Skeletal muscle cell (primary cell): ENCODE measurements at regions not wholly inside any gene's neighbourhood (a gene's known extent, or its start where the extent isn't known, plus 50 kb on each side); places are given as distances from the start of the nearest gene placed in this dataset.

Experiments
- DNase-seq: peaks from one replicate; pipeline ENCODE4 v3.0.0-alpha.2; 2010; ENCODE audit warnings: low read depth
- H3K4me3 ChIP-seq: 2 replicates; pipeline ENCODE4 v1.5.1; 2011; ENCODE audit warnings: low read depth, mild to moderate bottlenecking, control low read depth, low read length, moderate library complexity

- no peak for DNase-seq
- H3K4me3 ChIP-seq, result no peak overlapping the region
These were observed 227.5 kb upstream of the MDFIC2 start for GRCh38 chr3:70539908-70540307.

GRCh38 chr3:70532806-70533205, 220.4 kb upstream of the MDFIC2 start:
- no peak overlapping the region for H3K4me3 ChIP-seq
- no peak for DNase-seq

- no peak for DNase-seq
- H3K4me3 ChIP-seq, result no peak overlapping the region
These were observed 219.5 kb upstream of the MDFIC2 start for GRCh38 chr3:70531838-70532489.

- H3K4me3 ChIP-seq, result no peak overlapping the region
- DNase-seq, result no peak
These were observed 218.7 kb upstream of the MDFIC2 start for GRCh38 chr3:70531063-70531657.

- H3K4me3 ChIP-seq, result no peak overlapping the region
- DNase-seq, result no peak
These were observed 218.2 kb upstream of the MDFIC2 start for GRCh38 chr3:70530626-70531025.

GRCh38 chr3:70527026-70527425, 214.6 kb upstream of the MDFIC2 start:
- H3K4me3 ChIP-seq, result no peak overlapping the region
- DNase-seq, result no peak

- H3K4me3 ChIP-seq, result no peak overlapping the region
- DNase-seq, result no peak
These were observed 207.6 kb upstream of the MDFIC2 start for GRCh38 chr3:70519913-70520659.

- H3K4me3 ChIP-seq, result no peak overlapping the region
- DNase-seq, result no peak
These were observed 206.6 kb upstream of the MDFIC2 start for GRCh38 chr3:70519026-70519425.

GRCh38 chr3:70518356-70518755, 205.9 kb upstream of the MDFIC2 start:
- no peak overlapping the region for H3K4me3 ChIP-seq
- DNase-seq, result no peak

GRCh38 chr3:70517124-70517890, 204.9 kb upstream of the MDFIC2 start:
- DNase-seq, result no peak
- no peak overlapping the region for H3K4me3 ChIP-seq

GRCh38 chr3:70516076-70516475, 203.6 kb upstream of the MDFIC2 start:
- no peak for DNase-seq
- no peak overlapping the region for H3K4me3 ChIP-seq

GRCh38 chr3:70507486-70507885, 195.0 kb upstream of the MDFIC2 start:
- no peak for DNase-seq
- H3K4me3 ChIP-seq, result no peak overlapping the region

- no peak overlapping the region for H3K4me3 ChIP-seq
- no peak for DNase-seq
These were observed 194.3 kb upstream of the MDFIC2 start for GRCh38 chr3:70506775-70507174.

- no peak for DNase-seq
- no peak overlapping the region for H3K4me3 ChIP-seq
These were observed 189.1 kb upstream of the MDFIC2 start for GRCh38 chr3:70501561-70501960.

GRCh38 chr3:70488816-70489215, 176.4 kb upstream of the MDFIC2 start:
- H3K4me3 ChIP-seq, result no peak overlapping the region
- no peak for DNase-seq

- no peak for DNase-seq
- no peak overlapping the region for H3K4me3 ChIP-seq
These were observed 175.7 kb upstream of the MDFIC2 start for GRCh38 chr3:70488131-70488530.

GRCh38 chr3:70486414-70487017, 174.1 kb upstream of the MDFIC2 start:
- no peak for DNase-seq
- H3K4me3 ChIP-seq, result no peak overlapping the region

GRCh38 chr3:70476174-70476573, 163.7 kb upstream of the MDFIC2 start:
- DNase-seq, result no peak

GRCh38 chr3:70471464-70472342, 159.3 kb upstream of the MDFIC2 start:
- no peak for DNase-seq
- H3K4me3 ChIP-seq, result no peak overlapping the region

More at GRCh38 chr3:70476174-70476573, 163.7 kb upstream of the MDFIC2 start:
- H3K4me3 ChIP-seq, result no peak overlapping the region
